ENCODE measurements at regions not wholly inside any gene's neighbourhood (a gene's known extent, or its start where the extent isn't known, plus 50 kb on each side); places are given as distances from the start of the nearest gene placed in this dataset.

DNA sequence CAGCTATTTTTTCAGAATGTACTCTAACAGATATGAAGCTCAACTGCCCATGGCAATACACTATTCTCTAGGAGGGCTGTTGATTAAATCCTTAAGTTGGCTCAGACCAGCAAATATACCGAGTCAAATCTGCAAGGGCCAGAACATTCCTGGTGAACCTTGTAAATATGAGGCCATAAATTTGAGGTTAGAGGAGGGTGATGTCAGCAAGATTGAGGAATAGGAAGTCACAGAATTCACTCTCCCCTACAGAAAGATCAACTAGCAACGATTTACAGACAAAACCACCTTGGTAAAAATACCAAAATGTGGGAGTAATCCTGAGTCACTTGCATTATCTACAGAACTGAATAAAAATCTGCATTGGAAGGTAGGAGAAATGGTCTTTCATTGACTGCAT is 399.3 kb downstream of the GPM6A start:
- TF ChIP-seq, protein P1, sequence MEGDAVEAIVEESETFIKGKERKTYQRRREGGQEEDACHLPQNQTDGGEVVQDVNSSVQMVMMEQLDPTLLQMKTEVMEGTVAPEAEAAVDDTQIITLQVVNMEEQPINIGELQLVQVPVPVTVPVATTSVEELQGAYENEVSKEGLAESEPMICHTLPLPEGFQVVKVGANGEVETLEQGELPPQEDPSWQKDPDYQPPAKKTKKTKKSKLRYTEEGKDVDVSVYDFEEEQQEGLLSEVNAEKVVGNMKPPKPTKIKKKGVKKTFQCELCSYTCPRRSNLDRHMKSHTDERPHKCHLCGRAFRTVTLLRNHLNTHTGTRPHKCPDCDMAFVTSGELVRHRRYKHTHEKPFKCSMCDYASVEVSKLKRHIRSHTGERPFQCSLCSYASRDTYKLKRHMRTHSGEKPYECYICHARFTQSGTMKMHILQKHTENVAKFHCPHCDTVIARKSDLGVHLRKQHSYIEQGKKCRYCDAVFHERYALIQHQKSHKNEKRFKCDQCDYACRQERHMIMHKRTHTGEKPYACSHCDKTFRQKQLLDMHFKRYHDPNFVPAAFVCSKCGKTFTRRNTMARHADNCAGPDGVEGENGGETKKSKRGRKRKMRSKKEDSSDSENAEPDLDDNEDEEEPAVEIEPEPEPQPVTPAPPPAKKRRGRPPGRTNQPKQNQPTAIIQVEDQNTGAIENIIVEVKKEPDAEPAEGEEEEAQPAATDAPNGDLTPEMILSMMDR (IDR thresholded peaks at IDR 0.05) = no peak
- TF ChIP-seq POLR2A (IDR thresholded peaks at IDR 0.05) = no peak

Data from adrenal gland (tissue), 5 donors.